ENCODE measurements at regions not wholly inside any gene's neighbourhood (a gene's known extent, or its start where the extent isn't known, plus 50 kb on each side); places are given as distances from the start of the nearest gene placed in this dataset.

DNA sequence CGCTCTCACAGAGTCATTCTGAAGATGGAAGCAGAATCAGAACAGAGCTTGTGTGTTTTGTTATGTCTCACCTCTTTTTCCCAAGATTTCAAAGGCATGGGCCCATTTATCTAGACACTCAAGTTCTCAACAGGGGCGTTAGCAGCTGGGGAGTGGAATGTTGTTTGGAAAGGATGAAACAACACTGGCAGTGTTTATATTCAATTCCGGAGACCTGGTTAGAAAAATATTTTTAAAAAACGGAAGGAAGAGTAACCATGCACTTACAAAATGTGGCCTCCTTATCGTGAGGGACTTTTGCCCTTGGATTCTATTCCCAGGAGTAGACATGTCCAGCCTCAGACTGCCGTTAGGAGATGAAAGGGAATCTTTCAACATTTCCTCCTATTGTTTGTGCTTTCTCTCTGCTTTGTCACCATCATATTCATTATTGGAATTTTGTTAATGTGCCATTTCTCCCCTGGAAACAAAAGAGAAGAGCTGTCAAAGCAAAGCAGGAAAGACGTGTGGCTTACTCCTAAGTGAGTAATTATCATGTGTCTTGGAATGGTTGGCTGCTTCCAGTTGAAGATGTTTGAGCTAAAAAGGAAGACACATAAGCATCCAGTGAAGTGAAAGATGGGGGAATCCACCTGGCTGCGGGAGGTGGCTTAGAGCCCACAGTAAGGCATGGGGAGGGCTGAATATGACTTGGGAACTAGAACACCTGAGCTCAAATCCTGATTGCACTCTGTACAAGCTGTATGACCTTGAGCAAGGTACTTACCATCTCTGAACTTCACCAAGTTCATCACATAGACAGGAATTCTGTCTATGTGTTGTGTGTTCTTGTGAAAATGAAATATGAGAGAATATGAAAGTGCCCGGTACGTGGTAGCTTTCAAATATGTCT is 71.7 kb upstream of the JUN start:
- TF ChIP-seq, protein P1, sequence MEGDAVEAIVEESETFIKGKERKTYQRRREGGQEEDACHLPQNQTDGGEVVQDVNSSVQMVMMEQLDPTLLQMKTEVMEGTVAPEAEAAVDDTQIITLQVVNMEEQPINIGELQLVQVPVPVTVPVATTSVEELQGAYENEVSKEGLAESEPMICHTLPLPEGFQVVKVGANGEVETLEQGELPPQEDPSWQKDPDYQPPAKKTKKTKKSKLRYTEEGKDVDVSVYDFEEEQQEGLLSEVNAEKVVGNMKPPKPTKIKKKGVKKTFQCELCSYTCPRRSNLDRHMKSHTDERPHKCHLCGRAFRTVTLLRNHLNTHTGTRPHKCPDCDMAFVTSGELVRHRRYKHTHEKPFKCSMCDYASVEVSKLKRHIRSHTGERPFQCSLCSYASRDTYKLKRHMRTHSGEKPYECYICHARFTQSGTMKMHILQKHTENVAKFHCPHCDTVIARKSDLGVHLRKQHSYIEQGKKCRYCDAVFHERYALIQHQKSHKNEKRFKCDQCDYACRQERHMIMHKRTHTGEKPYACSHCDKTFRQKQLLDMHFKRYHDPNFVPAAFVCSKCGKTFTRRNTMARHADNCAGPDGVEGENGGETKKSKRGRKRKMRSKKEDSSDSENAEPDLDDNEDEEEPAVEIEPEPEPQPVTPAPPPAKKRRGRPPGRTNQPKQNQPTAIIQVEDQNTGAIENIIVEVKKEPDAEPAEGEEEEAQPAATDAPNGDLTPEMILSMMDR (IDR thresholded peaks at IDR 0.05; ENCODE audit: poor library complexity): no peak
- TF ChIP-seq EZH2 (IDR thresholded peaks at IDR 0.05; ENCODE audit: borderline replicate concordance): no peak

Data from hepatocyte (in vitro differentiated cells).